ENCODE measurements at regions not wholly inside any gene's neighbourhood (a gene's known extent, or its start where the extent isn't known, plus 50 kb on each side); places are given as distances from the start of the nearest gene placed in this dataset.

- TF ChIP-seq CTCF (IDR thresholded peaks at IDR 0.05; ENCODE audit: low read depth, low read length) (no peak), POLR2A (IDR thresholded peaks at IDR 0.05; ENCODE audit: extremely low read depth, insufficient read length) (no peak), MAX (IDR thresholded peaks at IDR 0.05; ENCODE audit: low read depth, low read length) (no peak)
- DNase-seq (ENCODE audit: low read depth) = no peak
- H3K4me3 ChIP-seq (ENCODE audit: low read depth, low read length) = no peak overlapping the region
These were observed 231.4 kb upstream of the ECI2 start for GRCh38 chr6:4366635-4367395.

- no peak for TF ChIP-seq CTCF (IDR thresholded peaks at IDR 0.05; ENCODE audit: low read depth, low read length)
- TF ChIP-seq POLR2A (IDR thresholded peaks at IDR 0.05; ENCODE audit: extremely low read depth, insufficient read length) = no peak
- TF ChIP-seq MAX (IDR thresholded peaks at IDR 0.05; ENCODE audit: low read depth, low read length) = no peak
- no peak for TF ChIP-seq MYC (IDR thresholded peaks at IDR 0.05; ENCODE audit: low read depth, low read length)
- no peak overlapping the region for H3K4me3 ChIP-seq (ENCODE audit: low read depth, low read length)
These were observed 230.3 kb upstream of the ECI2 start for GRCh38 chr6:4365686-4366085.

GRCh38 chr6:4364711-4365110 is 229.3 kb upstream of the ECI2 start:
- no peak overlapping the region for H3K4me3 ChIP-seq (ENCODE audit: low read depth, low read length)
- TF ChIP-seq MYC (IDR thresholded peaks at IDR 0.05; ENCODE audit: low read depth, low read length) (no peak), MAX (IDR thresholded peaks at IDR 0.05; ENCODE audit: low read depth, low read length) (no peak), POLR2A (IDR thresholded peaks at IDR 0.05; ENCODE audit: extremely low read depth, insufficient read length) (no peak), CTCF (IDR thresholded peaks at IDR 0.05; ENCODE audit: low read depth, low read length) (no peak)

More at GRCh38 chr6:4365686-4366085, 230.3 kb upstream of the ECI2 start:
- no peak for DNase-seq (ENCODE audit: low read depth)

GRCh38 chr6:4364172-4364571 is 228.8 kb upstream of the ECI2 start:
- TF ChIP-seq CTCF (IDR thresholded peaks at IDR 0.05; ENCODE audit: low read depth, low read length) (no peak), MAX (IDR thresholded peaks at IDR 0.05; ENCODE audit: low read depth, low read length) (no peak), MYC (IDR thresholded peaks at IDR 0.05; ENCODE audit: low read depth, low read length) (no peak), POLR2A (IDR thresholded peaks at IDR 0.05; ENCODE audit: extremely low read depth, insufficient read length) (no peak)
- DNase-seq (ENCODE audit: low read depth) = peak; percentile 54
- no peak overlapping the region for H3K4me3 ChIP-seq (ENCODE audit: low read depth, low read length)

More at GRCh38 chr6:4364711-4365110, 229.3 kb upstream of the ECI2 start:
- DNase-seq (ENCODE audit: low read depth) = no peak

GRCh38 chr6:4363656-4364055 is 228.3 kb upstream of the ECI2 start:
- no peak for DNase-seq (ENCODE audit: low read depth)
- TF ChIP-seq CTCF (IDR thresholded peaks at IDR 0.05; ENCODE audit: low read depth, low read length) (no peak), POLR2A (IDR thresholded peaks at IDR 0.05; ENCODE audit: extremely low read depth, insufficient read length) (no peak), MAX (IDR thresholded peaks at IDR 0.05; ENCODE audit: low read depth, low read length) (no peak), MYC (IDR thresholded peaks at IDR 0.05; ENCODE audit: low read depth, low read length) (no peak)
- H3K4me3 ChIP-seq (ENCODE audit: low read depth, low read length) = no peak overlapping the region
